ENCODE measurements at regions not wholly inside any gene's neighbourhood (a gene's known extent, or its start where the extent isn't known, plus 50 kb on each side); places are given as distances from the start of the nearest gene placed in this dataset.

GRCh38 chr6:94658929-94659328 is 918.4 kb upstream of the MANEA start:
- TF ChIP-seq POLR2A (IDR thresholded peaks at IDR 0.05) (no peak), CTCF (IDR thresholded peaks at IDR 0.05) (no peak)

Data from adrenal gland (tissue), 5 donors.